Ecto neural progenitor cell (in vitro differentiated cells): ENCODE measurements at regions not wholly inside any gene's neighbourhood (a gene's known extent, or its start where the extent isn't known, plus 50 kb on each side); places are given as distances from the start of the nearest gene placed in this dataset.

Experiments used
- DNase-seq: peaks from one replicate; pipeline ENCODE4 v3.0.0-alpha.2; 2018; ENCODE audit warnings: low spot score

- DNase-seq = no peak
These were observed 836.3 kb upstream of the ADGRL4 start for GRCh38 chr1:79842811-79843210.

DNA sequence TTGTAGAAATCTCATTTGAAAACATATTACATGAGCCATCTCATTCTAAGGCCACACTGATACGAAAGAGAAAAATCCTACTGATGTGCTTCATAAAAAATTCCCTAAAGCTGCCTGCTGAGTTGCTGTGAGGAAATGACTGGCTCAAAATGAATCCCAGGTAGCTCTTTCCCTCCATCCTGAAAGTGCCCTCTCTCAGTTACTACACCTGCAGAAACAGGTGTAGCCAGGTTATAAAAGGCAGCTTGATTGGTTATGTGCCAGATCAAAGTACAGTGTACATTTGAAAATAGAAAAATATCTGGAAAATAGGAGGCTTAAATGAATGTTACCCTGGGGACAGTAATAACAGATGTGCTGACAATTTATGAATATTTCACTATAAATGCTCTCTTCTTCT is 833.4 kb upstream of the ADGRL4 start:
- DNase-seq = no peak

GRCh38 chr1:79827446-79827845 is 820.9 kb upstream of the ADGRL4 start:
- DNase-seq = no peak

DNA sequence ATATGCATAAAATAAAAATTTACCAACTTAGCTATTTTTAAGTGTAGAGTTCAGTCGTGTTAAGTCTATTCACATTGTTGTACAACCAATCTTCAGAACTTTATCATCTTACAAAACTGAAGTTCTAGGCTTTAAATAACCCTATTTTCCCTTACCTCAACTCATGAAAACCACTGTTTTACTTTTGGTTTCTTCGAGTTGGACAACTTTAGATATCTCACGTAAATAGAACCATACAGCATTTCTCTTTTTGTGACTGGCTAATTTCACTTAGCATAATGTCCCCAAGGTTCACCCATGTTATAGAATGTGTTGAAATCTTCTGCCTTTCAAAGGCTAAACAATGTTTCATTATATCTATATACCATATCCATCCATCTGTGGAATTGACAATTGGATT is 819.0 kb upstream of the ADGRL4 start:
- DNase-seq = no peak

DNA sequence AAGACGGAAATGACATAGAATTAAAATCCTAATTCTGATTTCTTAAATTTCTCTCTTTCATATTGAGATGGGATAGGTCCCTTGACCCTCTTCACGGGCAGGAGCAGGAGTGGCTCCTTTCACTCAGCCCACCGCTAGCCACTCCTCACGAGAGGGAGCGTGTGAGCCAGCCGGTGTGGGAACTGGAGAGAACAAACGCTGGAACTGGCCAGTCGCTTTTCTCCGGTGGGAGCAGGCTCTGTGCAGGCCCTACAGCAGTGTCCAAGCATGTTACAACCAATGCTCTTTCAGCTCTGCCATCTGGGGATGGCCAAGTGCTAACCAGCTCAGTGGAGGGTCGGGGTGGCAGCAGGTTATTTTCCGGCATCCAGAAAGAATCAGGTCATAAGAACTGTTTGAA is 815.5 kb upstream of the ADGRL4 start:
- DNase-seq = no peak

DNA sequence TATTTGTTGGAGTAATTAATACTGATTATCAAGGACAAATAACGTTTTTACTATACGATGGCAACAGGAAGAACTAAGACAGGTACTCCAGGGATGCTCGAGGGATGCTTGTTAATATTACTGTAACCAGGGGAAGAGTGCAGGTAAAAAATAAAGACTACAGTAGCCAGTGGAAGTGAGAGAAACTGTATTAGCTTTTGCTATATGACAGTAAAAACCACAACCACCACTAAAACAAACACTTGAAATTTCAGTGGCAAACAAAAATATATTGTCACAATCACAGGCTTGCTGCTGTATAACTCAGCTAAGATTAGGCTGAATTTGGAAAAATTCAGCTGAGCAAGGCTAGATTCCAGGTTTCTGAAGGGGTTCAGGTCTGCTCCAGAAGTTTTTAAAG is 812.6 kb upstream of the ADGRL4 start:
- no peak for DNase-seq

- no peak for DNase-seq
These were observed 810.6 kb upstream of the ADGRL4 start for GRCh38 chr1:79817031-79817560.

DNA sequence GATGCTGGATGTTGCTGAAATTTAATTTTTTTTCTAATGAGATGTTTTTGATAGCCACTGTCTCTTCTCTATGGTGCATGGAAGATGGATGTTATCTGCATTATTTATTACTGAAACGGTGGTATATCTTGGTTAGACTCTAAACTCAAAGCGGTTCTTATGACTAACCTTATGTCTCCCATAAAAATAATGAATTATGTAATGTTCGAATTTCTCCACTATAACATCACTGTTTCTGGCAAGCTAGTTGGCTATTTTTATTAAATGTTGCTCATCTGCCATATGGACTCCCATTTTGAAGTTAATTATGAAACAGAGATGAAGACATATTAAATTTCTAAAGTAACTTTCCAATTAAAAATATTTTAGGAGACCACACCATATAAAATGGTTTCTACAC is 808.6 kb upstream of the ADGRL4 start:
- DNase-seq = no peak

GRCh38 chr1:79811173-79811572 is 804.6 kb upstream of the ADGRL4 start:
- no peak for DNase-seq

DNA sequence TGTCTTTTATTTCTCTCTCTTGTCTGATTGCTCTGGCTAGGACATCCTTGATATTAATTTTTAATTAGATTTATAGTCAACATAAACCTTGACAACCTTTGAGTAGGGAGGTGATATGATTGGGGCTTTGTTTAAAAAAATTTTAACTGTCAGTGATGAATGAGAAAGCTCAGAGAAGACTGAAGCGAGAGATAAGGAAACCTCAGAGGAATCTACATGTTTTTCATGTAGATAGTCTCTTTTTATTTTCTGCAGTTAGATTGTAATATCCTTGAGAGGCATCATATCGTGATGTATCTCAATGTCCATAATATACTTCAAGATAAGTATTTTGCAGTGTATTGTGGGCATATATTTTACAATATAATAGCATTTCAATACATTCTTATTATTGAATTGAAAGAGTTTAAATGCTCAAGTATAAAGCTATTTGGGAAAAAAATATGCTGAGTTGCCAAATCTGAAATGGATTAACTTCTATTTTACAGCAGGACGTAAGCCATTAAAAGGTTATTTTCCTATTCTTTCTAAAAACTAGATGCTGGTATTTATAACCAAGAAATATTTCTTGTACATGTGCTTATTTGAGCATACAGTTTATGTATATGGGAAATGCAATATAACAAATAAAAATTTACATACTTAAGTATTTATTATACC is 802.4 kb upstream of the ADGRL4 start:
- DNase-seq = no peak

DNA sequence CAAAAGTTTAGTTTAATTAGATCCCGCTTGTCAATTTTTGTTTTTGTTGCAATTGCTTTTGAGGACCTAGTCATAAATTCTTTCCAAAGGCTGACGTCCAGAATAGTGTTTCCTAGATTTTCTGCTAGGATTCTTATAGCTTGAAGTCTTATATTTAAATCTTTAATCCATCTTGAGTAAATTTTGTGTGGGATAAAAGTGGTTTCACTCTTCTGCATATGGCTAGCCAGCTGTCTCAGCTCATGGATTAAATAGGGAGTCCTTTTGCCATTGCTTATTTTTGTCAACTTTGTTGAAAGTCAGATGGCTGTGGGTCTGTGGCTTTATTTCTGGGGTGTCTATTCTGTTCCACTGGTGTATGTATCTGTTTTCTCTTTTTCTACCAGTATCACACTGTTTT is 801.3 kb upstream of the ADGRL4 start:
- no peak for DNase-seq

DNA sequence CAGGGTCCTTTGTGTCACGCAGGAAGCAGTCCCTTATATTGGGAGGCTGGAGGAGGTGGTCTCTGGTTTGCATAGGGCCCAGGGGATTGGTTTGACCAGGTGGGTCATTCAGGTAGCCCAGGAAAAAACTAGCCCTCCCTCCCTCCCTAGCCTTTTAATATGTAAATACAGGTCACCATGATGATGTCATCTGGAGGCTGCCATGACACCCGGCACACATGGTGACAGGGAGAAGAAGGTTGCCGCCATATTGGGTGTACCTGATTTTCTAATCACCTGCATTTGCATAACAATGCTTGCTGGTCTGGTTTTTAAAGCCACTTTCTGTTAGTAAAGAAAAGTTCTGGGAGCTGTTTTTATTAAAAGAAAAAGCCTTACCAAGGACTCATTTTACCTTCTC is 791.0 kb upstream of the ADGRL4 start:
- no peak for DNase-seq

DNA sequence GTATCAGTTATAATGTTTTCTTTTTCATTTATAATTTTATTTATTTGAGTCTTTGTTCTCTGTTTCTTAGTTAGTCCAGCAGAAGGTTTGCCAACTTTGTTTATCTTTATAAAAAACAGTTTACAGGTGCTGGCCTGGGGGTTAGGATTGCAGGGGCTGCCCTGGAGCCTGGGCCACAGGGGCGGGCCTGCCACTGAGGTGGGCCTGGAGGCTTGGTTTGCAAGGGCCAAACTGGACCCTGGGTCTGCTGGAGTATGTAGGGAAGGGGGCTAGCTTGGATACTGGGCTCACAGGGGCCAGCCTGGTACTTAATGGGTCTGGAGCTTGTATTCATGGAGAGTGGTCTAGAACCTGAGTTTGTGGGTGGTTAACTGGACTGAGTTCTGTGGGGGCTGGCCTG is 789.9 kb upstream of the ADGRL4 start:
- DNase-seq = no peak

GRCh38 chr1:79792219-79792930 is 785.8 kb upstream of the ADGRL4 start:
- no peak for DNase-seq

- no peak for DNase-seq
These were observed 785.1 kb upstream of the ADGRL4 start for GRCh38 chr1:79791488-79792218.

- DNase-seq = no peak
These were observed 784.4 kb upstream of the ADGRL4 start for GRCh38 chr1:79790950-79791349.

- no peak for DNase-seq
These were observed 781.1 kb upstream of the ADGRL4 start for GRCh38 chr1:79787631-79788030.

GRCh38 chr1:79785964-79786363 is 779.4 kb upstream of the ADGRL4 start:
- no peak for DNase-seq

GRCh38 chr1:79785561-79785960 is 779.0 kb upstream of the ADGRL4 start:
- no peak for DNase-seq

GRCh38 chr1:79781261-79781660 is 774.7 kb upstream of the ADGRL4 start:
- no peak for DNase-seq

GRCh38 chr1:79777481-79778219 is 771.1 kb upstream of the ADGRL4 start:
- DNase-seq = no peak

DNA sequence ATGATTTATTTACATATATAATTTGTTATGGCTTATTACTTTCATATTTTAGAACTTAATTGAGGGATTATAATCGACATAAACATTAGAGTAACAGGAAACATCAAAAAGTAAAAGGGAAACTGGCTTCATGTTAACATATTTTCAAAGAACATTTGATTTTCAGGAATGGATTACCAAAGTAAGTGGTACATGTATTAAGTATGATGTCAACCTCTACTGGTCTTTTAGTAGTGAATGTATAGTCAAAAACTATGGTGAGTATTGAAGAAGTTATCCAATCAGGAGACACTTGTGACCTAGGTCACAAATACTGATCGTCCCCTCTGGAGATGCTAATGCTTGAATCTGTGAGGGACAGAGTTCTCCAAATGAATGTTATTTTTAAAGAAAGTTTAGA is 768.9 kb upstream of the ADGRL4 start:
- no peak for DNase-seq
